IMR-90 (cell line): ENCODE measurements at regions not wholly inside any gene's neighbourhood (a gene's known extent, or its start where the extent isn't known, plus 50 kb on each side); places are given as distances from the start of the nearest gene placed in this dataset.
"Not testable (repeated sequence)": the region's sequence is repeated elsewhere in the genome, so short reads cannot be mapped to it uniquely, and the experiment has no call there.

Experiments
- ATAC-seq: fragments of 200-7000 bp; cut with Tn5 transposase; 2 replicates; pipeline ENCODE4 v1.9.1; 2020; ENCODE audit warnings: low read depth, mild to moderate bottlenecking, moderate library complexity
- BruUV-seq: library from RNA; stranded (reverse); fragments of 400-500 nt; replicated peaks from 2 replicates; lab custom pipeline; 2021; lab: Mats Ljungman, UMichigan
- CTCF ChIA-PET: fragments of 300-600 bp; formaldehyde crosslinking; extraction: SDS; loops from one replicate; lab custom pipeline; 2021; ENCODE audit warnings: antibody characterized with exemption; lab: Yijun Ruan, JAX
- POLR2A ChIA-PET: fragments of 300-600 bp; sonication (Branson Sonifier 250); formaldehyde crosslinking; loops from one replicate; lab custom pipeline; 2022; ENCODE audit warnings: antibody characterized with exemption; ENCODE audit not compliant: unreplicated experiment; lab: Charles Lee
- DNase-seq: peaks from one replicate; pipeline ENCODE4 v3.0.0; 2013
- H2AFZ ChIP-seq: replicated peaks from 2 replicates; pipeline ENCODE3; 2013; ENCODE audit warnings: low read length, mild to moderate bottlenecking; ENCODE audit not compliant: poor library complexity
- H2AK5ac ChIP-seq: 2 replicates; pipeline ENCODE4 v1.6.1; 2013; ENCODE audit warnings: low read depth, low read length, inconsistent platforms
- H2AK9ac ChIP-seq: replicated peaks from 2 replicates; pipeline ENCODE3; 2013; ENCODE audit warnings: mild to moderate bottlenecking, low read depth, low read length, moderate library complexity; ENCODE audit not compliant: poor library complexity
- H2BK120ac ChIP-seq: 2 replicates; pipeline ENCODE4 v1.6.1; 2013; ENCODE audit warnings: low read depth, low read length, inconsistent platforms
- H2BK15ac ChIP-seq: 3 replicates; pipeline ENCODE4 v1.6.1; 2013; ENCODE audit warnings: low read depth, low read length, inconsistent platforms
- H2BK20ac ChIP-seq: 2 replicates; pipeline ENCODE4 v1.6.1; 2013; ENCODE audit warnings: low read depth, mild to moderate bottlenecking, inconsistent platforms, low read length, moderate library complexity
- H2BK5ac ChIP-seq: 2 replicates; pipeline ENCODE4 v1.6.1; 2013; ENCODE audit warnings: mild to moderate bottlenecking, low read depth, low read length, inconsistent platforms; ENCODE audit not compliant: poor library complexity, severe bottlenecking
- H3K14ac ChIP-seq: replicated peaks from 2 replicates; pipeline ENCODE4 v1.6.1; 2013; ENCODE audit warnings: low read depth, low read length, inconsistent platforms
- H3K18ac ChIP-seq: 2 replicates; pipeline ENCODE4 v1.6.1; 2013; ENCODE audit warnings: low read depth, low read length, control low read depth
- H3K23ac ChIP-seq: 2 replicates; pipeline ENCODE4 v1.6.1; 2013; ENCODE audit warnings: low read depth, low read length, inconsistent platforms
- H3K27ac ChIP-seq: 2 replicates; pipeline ENCODE4 v1.5.1; 2013; ENCODE audit warnings: mild to moderate bottlenecking, control low read depth, low read length; ENCODE audit not compliant: insufficient read depth
- H3K27me3 ChIP-seq: 2 replicates; pipeline ENCODE4 v1.6.1; 2013; ENCODE audit warnings: low read length; ENCODE audit not compliant: control insufficient read depth, insufficient read depth
- H3K36me3 ChIP-seq: 2 replicates; pipeline ENCODE4 v1.6.1; 2013; ENCODE audit warnings: low read length, mixed read lengths; ENCODE audit not compliant: control insufficient read depth, insufficient read depth
- H3K4ac ChIP-seq: 2 replicates; pipeline ENCODE4 v1.6.1; 2013; ENCODE audit warnings: low read depth, low read length, inconsistent platforms
- H3K4me1 ChIP-seq: 2 replicates; pipeline ENCODE4 v1.6.1; 2013; ENCODE audit warnings: low read length, mixed read lengths; ENCODE audit not compliant: control insufficient read depth, insufficient read depth
- H3K4me2 ChIP-seq: 2 replicates; pipeline ENCODE4 v1.6.1; 2013; ENCODE audit warnings: low read depth, mild to moderate bottlenecking, control low read depth, low read length, moderate library complexity
- H3K4me3 ChIP-seq: 2 replicates; pipeline ENCODE4 v1.5.1; 2013; ENCODE audit warnings: low read depth, mild to moderate bottlenecking, control low read depth, low read length, moderate library complexity; ENCODE audit not compliant: insufficient read depth
- H3K56ac ChIP-seq: 2 replicates; pipeline ENCODE4 v1.6.1; 2013; ENCODE audit warnings: low read length, inconsistent platforms; ENCODE audit not compliant: insufficient read depth; ENCODE audit errors: extremely low read depth
- H3K79me1 ChIP-seq, 2 experiments: 2 replicates each; pipeline ENCODE4 v1.6.1; 2013; ENCODE audit warnings: low read length in 2 of 2, inconsistent platforms in 1 of 2, low read depth in 1 of 2
- H3K9ac ChIP-seq: 2 replicates; pipeline ENCODE4 v1.6.1; 2013; ENCODE audit warnings: low read depth, low read length, control low read depth
- H3K9me1 ChIP-seq: 2 replicates; pipeline ENCODE4 v1.6.1; 2013; ENCODE audit warnings: low read length, inconsistent platforms; ENCODE audit not compliant: insufficient read depth
- H3K9me3 ChIP-seq: 2 replicates; pipeline ENCODE4 v1.6.1; 2013; ENCODE audit warnings: low read length; ENCODE audit not compliant: control insufficient read depth, insufficient read depth
- H4K20me1 ChIP-seq: 2 replicates; pipeline ENCODE4 v1.6.1; 2013; ENCODE audit warnings: low read length, inconsistent platforms; ENCODE audit not compliant: insufficient read depth
- H4K5ac ChIP-seq: 2 replicates; pipeline ENCODE4 v1.6.1; 2013; ENCODE audit warnings: mild to moderate bottlenecking, low read depth, low read length, control low read depth
- H4K8ac ChIP-seq, 2 experiments: 2 replicates each; pipeline ENCODE4 v1.6.1; 2013; ENCODE audit warnings: low read depth in 2 of 2, low read length in 2 of 2, control low read depth in 1 of 2, inconsistent platforms in 1 of 2
- H4K91ac ChIP-seq: 2 replicates; pipeline ENCODE4 v1.6.1; 2013; ENCODE audit warnings: low read depth, low read length, inconsistent platforms; ENCODE audit not compliant: insufficient read depth
- ELK1 ChIP-seq: fragments of 150-350 bp; IDR thresholded peaks from 2 replicates; pipeline ENCODE4 v1.6.1; 2016; ENCODE audit warnings: low read depth, mild to moderate bottlenecking, low read length, moderate library complexity, borderline replicate concordance
- POLR2A ChIP-seq: IDR thresholded peaks from 2 replicates; pipeline ENCODE4 v1.6.1; 2012; ENCODE audit warnings: mild to moderate bottlenecking, low read depth, low read length
- SMC3 ChIP-seq: fragments of 150-350 bp; IDR thresholded peaks from 2 replicates; pipeline ENCODE4 v1.6.1; 2016; ENCODE audit warnings: low read depth, mild to moderate bottlenecking, antibody characterized with exemption, low read length, moderate library complexity
- USF2 ChIP-seq: fragments of 150-350 bp; IDR thresholded peaks from 2 replicates; pipeline ENCODE4 v1.6.1; 2017; ENCODE audit warnings: mild to moderate bottlenecking, antibody characterized with exemption, low read length, low read depth
- WGBS, 2 experiments: methylation state at CpG; one replicate each; pipeline versions ENCODE4 v1.1.5 to v1.1.7; 2013; ENCODE audit warnings: missing lambda C conversion rate in 2 of 2; ENCODE audit not compliant: insufficient read length in 1 of 2; ENCODE audit errors: extremely low coverage in 2 of 2; 5-methylcytosine and 5-hydroxymethylcytosine counted together
- dilution Hi-C: fragments of 300-500 bp; cut with HindIII; formaldehyde crosslinking; loops from one replicate; pipeline ENCODE4 v1.14.3; 2018; ENCODE audit warnings: low sequenced_read_pairs; ENCODE audit not compliant: unreplicated experiment
- in situ Hi-C: fragments of 300-500 bp; cut with MboI; formaldehyde crosslinking; loops from 3 replicates; pipeline ENCODE4 v1.14.3; 2019; ENCODE audit warnings: low sequenced_read_pairs, inconsistent platforms, mixed read lengths
- intact Hi-C: fragments of 100-400 bp; cut with micrococcal nuclease; formaldehyde crosslinking; loops from 2 replicates; pipeline ENCODE4 v1.10.0; 2022

- no peak overlapping the region for H3K23ac ChIP-seq
- H2BK15ac ChIP-seq: no peak overlapping the region
- H3K9me3 ChIP-seq: no peaks in the 10 kb centered on the region; the same call in 1 of the 2 replicates
- H3K4me1 ChIP-seq: no peaks in the 10 kb centered on the region; the same call in 1 of the 2 replicates
- BruUV-seq: no TSS peak
- H2AK5ac ChIP-seq: no peak overlapping the region
- no peak overlapping the region for H4K5ac ChIP-seq
- no CpG with 5 or more reads among the region's 1 CpG for WGBS, 2 experiments
- no peaks in the 10 kb centered on the region for H3K36me3 ChIP-seq
- DNase-seq (no peak), ATAC-seq (no peak)
- no peak overlapping the region for H3K4me2 ChIP-seq
- dilution Hi-C loops (no loop called here), intact Hi-C loops (no loop called here), in situ Hi-C loops (no loop called here)
- H4K91ac ChIP-seq: no peak overlapping the region
- peaks cover 54% of the 10 kb centered on the region for H3K27me3 ChIP-seq
- H3K4me3 ChIP-seq: no peak overlapping the region
- H4K20me1 ChIP-seq: no peaks in the 10 kb centered on the region
- no peak overlapping the region for H2AK9ac ChIP-seq
- no peak overlapping the region for H2BK20ac ChIP-seq
- no peaks in the 10 kb centered on the region for H3K9me1 ChIP-seq
- no peak overlapping the region for H3K56ac ChIP-seq
- no peak overlapping the region for H3K14ac ChIP-seq
- no peak overlapping the region for H2BK5ac ChIP-seq
- H3K9ac ChIP-seq: no peak overlapping the region
- H3K27ac ChIP-seq: no peak overlapping the region
- CTCF ChIA-PET: interaction anchor here (1.0 kb wide), 1 partner anchor 10 kb away, joined by 3 read pairs; no protein-coding TSS in a partner anchor
- no peak overlapping the region for H3K4ac ChIP-seq
- TF ChIP-seq SMC3 (no peak), USF2 (no peak), ELK1 (no peak), POLR2A (no peak)
- no peaks in the 10 kb centered on the region for H3K79me1 ChIP-seq
- no peak overlapping the region for H2BK120ac ChIP-seq
- H4K8ac ChIP-seq: no peak overlapping the region
- no peak overlapping the region for H2AFZ ChIP-seq
- no peak overlapping the region for H3K18ac ChIP-seq
- POLR2A ChIA-PET: no interaction called here
Measured at GRCh38 chr2:235227590-235227989, 266.3 kb upstream of the AGAP1 start.

DNA sequence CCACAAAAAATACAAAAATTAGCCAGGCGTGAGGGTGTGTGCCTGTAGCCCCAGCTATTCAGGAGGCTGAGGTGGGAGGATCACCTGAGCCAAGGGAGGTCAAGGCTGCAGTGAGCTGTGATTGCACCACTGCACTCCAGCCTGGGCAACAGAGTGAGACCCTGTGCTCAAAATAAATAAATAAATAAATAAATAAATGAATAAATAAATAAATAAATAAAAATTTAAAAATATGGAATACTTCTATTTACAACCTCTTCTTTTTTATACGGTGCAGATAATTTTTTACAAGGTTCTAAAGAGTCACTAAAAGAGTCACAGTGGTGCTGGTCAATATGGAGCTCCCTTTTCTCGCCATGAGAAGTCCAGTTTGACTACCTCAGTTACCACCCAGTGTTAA lies 265.4 kb upstream of the AGAP1 start:
- ATAC-seq, in situ Hi-C loops, POLR2A ChIA-PET: not testable (repeated sequence)

More for the DNA sequence above, 265.4 kb upstream of the AGAP1 start:
- H3K4me2 ChIP-seq, H4K8ac ChIP-seq, H3K9me3 ChIP-seq, DNase-seq, dilution Hi-C loops, H3K9ac ChIP-seq, H3K27ac ChIP-seq, CTCF ChIA-PET, H4K20me1 ChIP-seq, H3K18ac ChIP-seq, H2AK5ac ChIP-seq, H3K14ac ChIP-seq, H3K4ac ChIP-seq, H2BK20ac ChIP-seq, H4K91ac ChIP-seq, BruUV-seq, H3K56ac ChIP-seq, H3K79me1 ChIP-seq, H3K36me3 ChIP-seq, H3K23ac ChIP-seq, H2BK120ac ChIP-seq, H3K9me1 ChIP-seq, H2AFZ ChIP-seq, H3K4me3 ChIP-seq, intact Hi-C loops, H2BK5ac ChIP-seq, H2BK15ac ChIP-seq, H3K4me1 ChIP-seq, H4K5ac ChIP-seq, H2AK9ac ChIP-seq: not testable (repeated sequence)
- WGBS, 2 experiments: no CpG with 5 or more reads among the region's 3 CpGs
- H3K27me3 ChIP-seq: peaks cover 59% of the 10 kb centered on the region
